HG02938 (cell line): ENCODE measurements at regions not wholly inside any gene's neighbourhood (a gene's known extent, or its start where the extent isn't known, plus 50 kb on each side); places are given as distances from the start of the nearest gene placed in this dataset.

ENCODE experiments used
- ATAC-seq: cut with Tn5 transposase; IDR thresholded peaks from one replicate; pipeline ENCODE4 v1.9.1; 2021; ENCODE audit warnings: mild to moderate bottlenecking, moderate library complexity; ENCODE audit not compliant: unreplicated experiment

GRCh38 chr20:51104960-51105920 is 82.3 kb upstream of the KCNG1 start:
- ATAC-seq = no peak

GRCh38 chr20:51100617-51101016 is 77.7 kb upstream of the KCNG1 start:
- ATAC-seq = no peak

GRCh38 chr20:51098284-51098810 is 75.4 kb upstream of the KCNG1 start:
- ATAC-seq = no peak

- ATAC-seq = no peak
These were observed 74.6 kb upstream of the KCNG1 start for GRCh38 chr20:51097351-51098120.

GRCh38 chr20:51096582-51097267 is 73.8 kb upstream of the KCNG1 start:
- ATAC-seq = no peak

- no peak for ATAC-seq
These were observed 73.0 kb upstream of the KCNG1 start for GRCh38 chr20:51095633-51096521.

- no peak for ATAC-seq
These were observed 71.3 kb upstream of the KCNG1 start for GRCh38 chr20:51094221-51094620.

- ATAC-seq = no peak
These were observed 70.4 kb upstream of the KCNG1 start for GRCh38 chr20:51093240-51093763.

GRCh38 chr20:51092338-51092737 is 69.4 kb upstream of the KCNG1 start:
- ATAC-seq = no peak

GRCh38 chr20:51091406-51092195 is 68.7 kb upstream of the KCNG1 start:
- ATAC-seq = no peak

GRCh38 chr20:51089840-51090239 is 66.9 kb upstream of the KCNG1 start:
- ATAC-seq = no peak

- ATAC-seq = no peak
These were observed 66.4 kb upstream of the KCNG1 start for GRCh38 chr20:51089272-51089781.

GRCh38 chr20:51087266-51087665 is 64.4 kb upstream of the KCNG1 start:
- ATAC-seq = no peak

GRCh38 chr20:51085769-51086168 is 62.9 kb upstream of the KCNG1 start:
- no peak for ATAC-seq

- no peak for ATAC-seq
These were observed 61.9 kb upstream of the KCNG1 start for GRCh38 chr20:51084593-51085377.

- ATAC-seq = no peak
These were observed 60.5 kb upstream of the KCNG1 start for GRCh38 chr20:51083447-51083846.

- no peak for ATAC-seq
These were observed 60.1 kb upstream of the KCNG1 start for GRCh38 chr20:51082988-51083387.

GRCh38 chr20:51080516-51080915 is 57.6 kb upstream of the KCNG1 start:
- no peak for ATAC-seq
